ENCODE measurements at regions not wholly inside any gene's neighbourhood (a gene's known extent, or its start where the extent isn't known, plus 50 kb on each side); places are given as distances from the start of the nearest gene placed in this dataset.

- TF ChIP-seq EZH2 (IDR thresholded peaks at IDR 0.05; ENCODE audit: borderline replicate concordance, low read depth, low read length, severe bottlenecking): no peak
- no peak for TF ChIP-seq CTCF (IDR thresholded peaks at IDR 0.05; ENCODE audit: borderline replicate concordance, extremely low read depth, low read length, poor library complexity, severe bottlenecking)
- H3K9me3 ChIP-seq (ENCODE audit: insufficient read depth, low read length, severe bottlenecking): no peaks in the 10 kb centered on the region
- H3K4me3 ChIP-seq (ENCODE audit: low read depth in 1 of 2, low read length in 2 of 2): no peak overlapping the region
- no peak overlapping the region for H2AFZ ChIP-seq (ENCODE audit: low read depth, low read length)
- no peaks in the 10 kb centered on the region for H3K79me2 ChIP-seq (ENCODE audit: insufficient read depth, low read length)
- H3K4me1 ChIP-seq (ENCODE audit: insufficient read depth, low read length): no peaks in the 10 kb centered on the region
- H3K9ac ChIP-seq (ENCODE audit: low read depth, low read length): no peak overlapping the region
- no peaks in the 10 kb centered on the region for H3K36me3 ChIP-seq (ENCODE audit: insufficient read depth, low read length)
- ATAC-seq (ENCODE audit: insufficient read depth, low read depth): no peak
- no peak for DNase-seq
- H3K4me2 ChIP-seq (ENCODE audit: insufficient read depth, low read length): no peak overlapping the region
- H3K27ac ChIP-seq (ENCODE audit: low read length): no peak overlapping the region
- no peaks in the 10 kb centered on the region for H4K20me1 ChIP-seq (ENCODE audit: insufficient read depth, low read length)
- peaks cover 14% of the 10 kb centered on the region for H3K27me3 ChIP-seq (ENCODE audit: insufficient read depth, low read length, poor library complexity)
These were observed 192.9 kb upstream of the PRNP start for GRCh38 chr20:4493386-4493785.

GRCh38 chr20:4491643-4492042, 194.6 kb upstream of the PRNP start:
- H3K27ac ChIP-seq (ENCODE audit: low read length): no peak overlapping the region
- no peaks in the 10 kb centered on the region for H3K79me2 ChIP-seq (ENCODE audit: insufficient read depth, low read length)
- no peak overlapping the region for H3K4me3 ChIP-seq (ENCODE audit: low read depth in 1 of 2, low read length in 2 of 2)
- no peak for TF ChIP-seq EZH2 (IDR thresholded peaks at IDR 0.05; ENCODE audit: borderline replicate concordance, low read depth, low read length, severe bottlenecking)
- no peak for TF ChIP-seq CTCF (IDR thresholded peaks at IDR 0.05; ENCODE audit: borderline replicate concordance, extremely low read depth, low read length, poor library complexity, severe bottlenecking)
- H4K20me1 ChIP-seq (ENCODE audit: insufficient read depth, low read length): no peaks in the 10 kb centered on the region
- H3K4me1 ChIP-seq (ENCODE audit: insufficient read depth, low read length): no peaks in the 10 kb centered on the region
- H3K36me3 ChIP-seq (ENCODE audit: insufficient read depth, low read length): no peaks in the 10 kb centered on the region
- H2AFZ ChIP-seq (ENCODE audit: low read depth, low read length): no peak overlapping the region
- DNase-seq (no peak), ATAC-seq (ENCODE audit: insufficient read depth, low read depth) (no peak)
- H3K4me2 ChIP-seq (ENCODE audit: insufficient read depth, low read length): no peak overlapping the region
- H3K9ac ChIP-seq (ENCODE audit: low read depth, low read length): no peak overlapping the region
- peaks cover 26% of the 10 kb centered on the region for H3K27me3 ChIP-seq (ENCODE audit: insufficient read depth, low read length, poor library complexity)
- no peaks in the 10 kb centered on the region for H3K9me3 ChIP-seq (ENCODE audit: insufficient read depth, low read length, severe bottlenecking)

- no peak overlapping the region for H2AFZ ChIP-seq (ENCODE audit: low read depth, low read length)
- H3K9me3 ChIP-seq (ENCODE audit: insufficient read depth, low read length, severe bottlenecking): no peaks in the 10 kb centered on the region
- TF ChIP-seq CTCF (IDR thresholded peaks at IDR 0.05; ENCODE audit: borderline replicate concordance, extremely low read depth, low read length, poor library complexity, severe bottlenecking) (no peak), EZH2 (IDR thresholded peaks at IDR 0.05; ENCODE audit: borderline replicate concordance, low read depth, low read length, severe bottlenecking) (no peak)
- H3K4me1 ChIP-seq (ENCODE audit: insufficient read depth, low read length): no peaks in the 10 kb centered on the region
- no peak overlapping the region for H3K4me3 ChIP-seq (ENCODE audit: low read depth in 1 of 2, low read length in 2 of 2)
- H3K27ac ChIP-seq (ENCODE audit: low read length): no peak overlapping the region
- no peaks in the 10 kb centered on the region for H3K36me3 ChIP-seq (ENCODE audit: insufficient read depth, low read length)
- no peaks in the 10 kb centered on the region for H4K20me1 ChIP-seq (ENCODE audit: insufficient read depth, low read length)
- peaks cover 26% of the 10 kb centered on the region for H3K27me3 ChIP-seq (ENCODE audit: insufficient read depth, low read length, poor library complexity)
- DNase-seq (no peak), ATAC-seq (ENCODE audit: insufficient read depth, low read depth) (no peak)
- no peak overlapping the region for H3K9ac ChIP-seq (ENCODE audit: low read depth, low read length)
- H3K4me2 ChIP-seq (ENCODE audit: insufficient read depth, low read length): no peak overlapping the region
- no peaks in the 10 kb centered on the region for H3K79me2 ChIP-seq (ENCODE audit: insufficient read depth, low read length)
These were observed 195.5 kb upstream of the PRNP start for GRCh38 chr20:4490606-4491280.

Data from DND-41 (cell line).